Vagina (tissue), 2 donors: ENCODE measurements at regions not wholly inside any gene's neighbourhood (a gene's known extent, or its start where the extent isn't known, plus 50 kb on each side); places are given as distances from the start of the nearest gene placed in this dataset.

Experiments used
- POLR2A ChIP-seq, 2 donors: fragments of 450-650 bp; IDR thresholded peaks; one replicate each; pipeline ENCODE4 v1.6.1; 2017; ENCODE audit warnings: antibody characterized with exemption in 2 of 2, mild to moderate bottlenecking in 2 of 2, moderate library complexity in 2 of 2
- TF ChIP-seq, protein P1 (sequence below), 3 experiments: fragments of 450-650 bp in 2 of 3; fragments of 200-600 bp in 1 of 3; sonication (generic) in 1 of 3; IDR thresholded peaks; one replicate each; pipeline ENCODE4 v1.5.1; 2017 to 2019; ENCODE audit warnings: antibody characterized with exemption in 3 of 3, mild to moderate bottlenecking in 2 of 3, moderate library complexity in 2 of 3

DNA sequence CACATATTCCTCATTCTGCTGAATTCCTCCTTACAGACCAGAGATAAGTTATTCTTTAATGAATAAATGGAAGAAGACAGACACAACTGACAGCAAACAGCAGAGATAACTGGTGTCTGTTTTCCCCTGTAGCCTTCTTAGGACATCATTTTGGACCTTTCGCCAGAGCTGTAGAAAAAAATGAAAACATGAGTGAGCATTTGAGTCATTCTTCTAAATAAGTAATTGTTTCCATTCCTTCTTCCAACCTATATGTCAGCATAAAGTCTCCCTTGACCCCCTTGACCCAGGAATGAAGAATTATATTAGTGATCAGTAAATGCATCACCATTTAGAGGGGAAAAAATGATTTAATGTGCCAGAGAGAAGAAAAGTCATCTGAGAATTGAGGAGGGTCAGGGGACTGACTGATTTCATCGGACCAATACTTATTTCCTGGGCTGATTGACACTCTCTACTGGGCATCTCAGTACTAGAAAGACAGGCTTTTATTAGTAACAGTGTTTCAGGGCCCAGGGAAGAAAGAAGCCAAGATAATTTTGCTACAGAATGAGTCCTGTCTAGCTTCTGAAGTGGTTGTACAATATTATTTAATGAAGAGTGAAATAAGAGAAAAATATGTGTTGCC lies 597.0 kb downstream of the PSAT1 start:
- TF ChIP-seq, protein P1, sequence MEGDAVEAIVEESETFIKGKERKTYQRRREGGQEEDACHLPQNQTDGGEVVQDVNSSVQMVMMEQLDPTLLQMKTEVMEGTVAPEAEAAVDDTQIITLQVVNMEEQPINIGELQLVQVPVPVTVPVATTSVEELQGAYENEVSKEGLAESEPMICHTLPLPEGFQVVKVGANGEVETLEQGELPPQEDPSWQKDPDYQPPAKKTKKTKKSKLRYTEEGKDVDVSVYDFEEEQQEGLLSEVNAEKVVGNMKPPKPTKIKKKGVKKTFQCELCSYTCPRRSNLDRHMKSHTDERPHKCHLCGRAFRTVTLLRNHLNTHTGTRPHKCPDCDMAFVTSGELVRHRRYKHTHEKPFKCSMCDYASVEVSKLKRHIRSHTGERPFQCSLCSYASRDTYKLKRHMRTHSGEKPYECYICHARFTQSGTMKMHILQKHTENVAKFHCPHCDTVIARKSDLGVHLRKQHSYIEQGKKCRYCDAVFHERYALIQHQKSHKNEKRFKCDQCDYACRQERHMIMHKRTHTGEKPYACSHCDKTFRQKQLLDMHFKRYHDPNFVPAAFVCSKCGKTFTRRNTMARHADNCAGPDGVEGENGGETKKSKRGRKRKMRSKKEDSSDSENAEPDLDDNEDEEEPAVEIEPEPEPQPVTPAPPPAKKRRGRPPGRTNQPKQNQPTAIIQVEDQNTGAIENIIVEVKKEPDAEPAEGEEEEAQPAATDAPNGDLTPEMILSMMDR (IDR thresholded peaks at IDR 0.05): no peak
- no peak for TF ChIP-seq POLR2A (IDR thresholded peaks at IDR 0.05)
